ENCODE measurements at regions not wholly inside any gene's neighbourhood (a gene's known extent, or its start where the extent isn't known, plus 50 kb on each side); places are given as distances from the start of the nearest gene placed in this dataset.

DNA sequence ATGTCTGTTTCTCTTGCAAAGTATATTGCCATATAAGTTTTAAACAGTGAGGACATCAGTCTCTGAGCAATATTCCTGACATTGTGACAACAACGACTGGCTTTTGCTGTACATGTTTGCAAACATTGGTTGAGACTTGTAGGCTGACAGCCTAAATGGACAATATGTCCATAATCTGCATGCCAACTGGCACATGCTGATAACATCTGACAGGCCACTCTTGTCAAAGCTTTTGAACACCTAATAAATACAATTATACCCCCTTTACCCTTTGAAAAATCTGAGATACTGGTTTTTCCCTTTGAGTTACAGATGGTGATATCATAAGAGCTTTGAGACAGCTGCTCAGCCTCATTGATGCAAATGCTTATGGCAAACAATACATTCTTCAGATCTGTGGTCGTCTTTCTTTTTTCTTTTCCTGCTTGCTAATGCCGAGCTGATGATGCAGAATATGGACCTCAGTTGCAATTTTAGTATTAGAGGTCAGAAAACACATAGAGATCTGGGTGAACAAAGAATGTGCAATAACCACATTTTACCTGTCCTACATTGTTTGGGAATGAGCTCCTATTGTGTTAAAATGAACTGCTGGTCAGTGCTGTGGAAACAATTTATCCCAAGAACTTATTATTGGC is 114.9 kb downstream of the RFC3 start:
- TF ChIP-seq ZNF596 (tag by site-specific recombination; IDR thresholded peaks at IDR 0.05): no peak
- TF ChIP-seq ZNF416 (tag by site-specific recombination; IDR thresholded peaks at IDR 0.05): no peak
- no peak for TF ChIP-seq KLF9 (tag by site-specific recombination; IDR thresholded peaks at IDR 0.05; ENCODE audit: low read depth)
- CTCF ChIA-PET: interaction anchor here (1.3 kb wide), 1 partner anchor 144 kb away, joined by 3 read pairs; no protein-coding TSS in a partner anchor
- H3K36me3 ChIP-seq (ENCODE audit: control insufficient read depth in 2 of 2, insufficient read depth in 1 of 2, low read length in 2 of 2): no peaks in the 10 kb centered on the region
- no peaks in the 10 kb centered on the region for H3K9me3 ChIP-seq (ENCODE audit: control insufficient read depth, insufficient read depth, low read depth, low read length)
- no peaks in the 10 kb centered on the region for H3K4me1 ChIP-seq (ENCODE audit: control insufficient read depth, insufficient read depth, low read length)
- no peak overlapping the region for H3K4me3 ChIP-seq (ENCODE audit: low read depth, low read length)
- POLR2A ChIA-PET: no interaction called here
- H3K27ac ChIP-seq (ENCODE audit: extremely low read depth, low read depth, low read length): no peak overlapping the region

DNA sequence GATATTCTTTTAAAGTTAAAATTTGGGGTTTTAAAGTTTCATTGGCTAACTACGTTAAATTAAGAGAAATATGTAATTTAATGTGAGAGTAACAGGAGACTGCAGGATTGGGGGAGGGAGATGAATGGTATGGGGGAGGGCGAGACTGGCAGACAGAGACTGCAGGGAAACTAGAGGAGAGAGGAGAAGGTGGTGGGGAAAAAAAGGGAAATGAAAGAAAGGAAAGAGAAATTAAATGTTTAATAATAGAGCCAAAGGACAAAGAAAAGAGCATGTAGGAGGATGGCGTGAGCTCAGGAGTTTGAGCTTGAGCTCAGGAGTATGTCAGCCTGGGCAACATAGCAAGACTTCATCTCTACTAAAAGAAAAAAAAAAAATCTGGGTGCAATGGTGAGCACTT is 115.9 kb downstream of the RFC3 start:
- ChIA-PET CTCF (no interaction called here), POLR2A (no interaction called here)
- no peaks in the 10 kb centered on the region for H3K36me3 ChIP-seq (ENCODE audit: control insufficient read depth in 2 of 2, insufficient read depth in 1 of 2, low read length in 2 of 2)
- H3K9me3 ChIP-seq (ENCODE audit: control insufficient read depth, insufficient read depth, low read depth, low read length): no peaks in the 10 kb centered on the region
- no peak overlapping the region for H3K27ac ChIP-seq (ENCODE audit: extremely low read depth, low read depth, low read length)
- TF ChIP-seq PRDM1 (tag by site-specific recombination; IDR thresholded peaks at IDR 0.05) (peak; percentile 92), ZNF549 (tag by site-specific recombination; IDR thresholded peaks at IDR 0.05) (no peak)
- no peak overlapping the region for H3K4me3 ChIP-seq (ENCODE audit: low read depth, low read length)
- H3K4me1 ChIP-seq (ENCODE audit: control insufficient read depth, insufficient read depth, low read length): no peaks in the 10 kb centered on the region

GRCh38 chr13:33934343-33934742 is 116.4 kb downstream of the RFC3 start:
- no peaks in the 10 kb centered on the region for H3K36me3 ChIP-seq (ENCODE audit: control insufficient read depth in 2 of 2, insufficient read depth in 1 of 2, low read length in 2 of 2)
- no peaks in the 10 kb centered on the region for H3K9me3 ChIP-seq (ENCODE audit: control insufficient read depth, insufficient read depth, low read depth, low read length)
- TF ChIP-seq ZNF146 (tag by site-specific recombination; IDR thresholded peaks at IDR 0.05) (no peak), ZFP41 (tag by site-specific recombination; IDR thresholded peaks at IDR 0.05; ENCODE audit: borderline replicate concordance) (no peak), ZNF121 (tag by site-specific recombination; IDR thresholded peaks at IDR 0.05) (no peak), ZNF701 (tag by site-specific recombination; IDR thresholded peaks at IDR 0.05) (no peak), ZNF654 (tag by site-specific recombination; IDR thresholded peaks at IDR 0.05; ENCODE audit: low read depth) (no peak), ZNF404 (tag by site-specific recombination; IDR thresholded peaks at IDR 0.05) (no peak), ZNF366 (tag by site-specific recombination; conservative IDR thresholded peaks at IDR 0.05) (no peak), ZNF529 (tag by site-specific recombination; IDR thresholded peaks at IDR 0.05; ENCODE audit: insufficient replicate concordance) (no peak), ZNF488 (tag by site-specific recombination; IDR thresholded peaks at IDR 0.05) (no peak), ZNF585B (tag by site-specific recombination; IDR thresholded peaks at IDR 0.05) (no peak)
- TF ChIP-seq, protein P1, sequence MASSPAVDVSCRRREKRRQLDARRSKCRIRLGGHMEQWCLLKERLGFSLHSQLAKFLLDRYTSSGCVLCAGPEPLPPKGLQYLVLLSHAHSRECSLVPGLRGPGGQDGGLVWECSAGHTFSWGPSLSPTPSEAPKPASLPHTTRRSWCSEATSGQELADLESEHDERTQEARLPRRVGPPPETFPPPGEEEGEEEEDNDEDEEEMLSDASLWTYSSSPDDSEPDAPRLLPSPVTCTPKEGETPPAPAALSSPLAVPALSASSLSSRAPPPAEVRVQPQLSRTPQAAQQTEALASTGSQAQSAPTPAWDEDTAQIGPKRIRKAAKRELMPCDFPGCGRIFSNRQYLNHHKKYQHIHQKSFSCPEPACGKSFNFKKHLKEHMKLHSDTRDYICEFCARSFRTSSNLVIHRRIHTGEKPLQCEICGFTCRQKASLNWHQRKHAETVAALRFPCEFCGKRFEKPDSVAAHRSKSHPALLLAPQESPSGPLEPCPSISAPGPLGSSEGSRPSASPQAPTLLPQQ (tag by site-specific recombination; IDR thresholded peaks at IDR 0.05): no peak
- TF ChIP-seq, protein P2, sequence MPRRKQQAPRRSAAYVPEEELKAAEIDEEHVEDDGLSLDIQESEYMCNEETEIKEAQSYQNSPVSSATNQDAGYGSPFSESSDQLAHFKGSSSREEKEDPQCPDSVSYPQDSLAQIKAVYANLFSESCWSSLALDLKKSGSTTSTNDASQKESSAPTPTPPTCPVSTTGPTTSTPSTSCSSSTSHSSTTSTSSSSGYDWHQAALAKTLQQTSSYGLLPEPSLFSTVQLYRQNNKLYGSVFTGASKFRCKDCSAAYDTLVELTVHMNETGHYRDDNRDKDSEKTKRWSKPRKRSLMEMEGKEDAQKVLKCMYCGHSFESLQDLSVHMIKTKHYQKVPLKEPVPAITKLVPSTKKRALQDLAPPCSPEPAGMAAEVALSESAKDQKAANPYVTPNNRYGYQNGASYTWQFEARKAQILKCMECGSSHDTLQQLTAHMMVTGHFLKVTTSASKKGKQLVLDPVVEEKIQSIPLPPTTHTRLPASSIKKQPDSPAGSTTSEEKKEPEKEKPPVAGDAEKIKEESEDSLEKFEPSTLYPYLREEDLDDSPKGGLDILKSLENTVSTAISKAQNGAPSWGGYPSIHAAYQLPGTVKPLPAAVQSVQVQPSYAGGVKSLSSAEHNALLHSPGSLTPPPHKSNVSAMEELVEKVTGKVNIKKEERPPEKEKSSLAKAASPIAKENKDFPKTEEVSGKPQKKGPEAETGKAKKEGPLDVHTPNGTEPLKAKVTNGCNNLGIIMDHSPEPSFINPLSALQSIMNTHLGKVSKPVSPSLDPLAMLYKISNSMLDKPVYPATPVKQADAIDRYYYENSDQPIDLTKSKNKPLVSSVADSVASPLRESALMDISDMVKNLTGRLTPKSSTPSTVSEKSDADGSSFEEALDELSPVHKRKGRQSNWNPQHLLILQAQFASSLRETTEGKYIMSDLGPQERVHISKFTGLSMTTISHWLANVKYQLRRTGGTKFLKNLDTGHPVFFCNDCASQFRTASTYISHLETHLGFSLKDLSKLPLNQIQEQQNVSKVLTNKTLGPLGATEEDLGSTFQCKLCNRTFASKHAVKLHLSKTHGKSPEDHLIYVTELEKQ (tag by site-specific recombination; IDR thresholded peaks at IDR 0.05; ENCODE audit: borderline replicate concordance): no peak
- ChIA-PET CTCF (no interaction called here), POLR2A (no interaction called here)
- no peaks in the 10 kb centered on the region for H3K4me1 ChIP-seq (ENCODE audit: control insufficient read depth, insufficient read depth, low read length)
- no peak overlapping the region for H3K4me3 ChIP-seq (ENCODE audit: low read depth, low read length)
- H3K27ac ChIP-seq (ENCODE audit: extremely low read depth, low read depth, low read length): no peak overlapping the region
